HepG2 (cell line): ENCODE measurements at regions not wholly inside any gene's neighbourhood (a gene's known extent, or its start where the extent isn't known, plus 50 kb on each side); places are given as distances from the start of the nearest gene placed in this dataset.

Experiments
- EZH2 ChIP-seq: conservative IDR thresholded peaks from 2 replicates; pipeline ENCODE4 v1.6.1; 2012; ENCODE audit warnings: mild to moderate bottlenecking, low read depth, low read length, moderate library complexity
- RBFOX2 ChIP-seq: fragments of 200-400 bp; formaldehyde crosslinking; IDR thresholded peaks from 2 replicates; pipeline ENCODE4 v1.6.1; 2017; ENCODE audit warnings: low read depth, mild to moderate bottlenecking, low read length
- TCF7L2 ChIP-seq: IDR thresholded peaks from 2 replicates; pipeline ENCODE4 v1.6.1; 2011; ENCODE audit warnings: mild to moderate bottlenecking, low read depth, low read length, moderate library complexity
- ZNF282 ChIP-seq: fragments of 450-650 bp; IDR thresholded peaks from 2 replicates; pipeline ENCODE4 v1.6.1; 2018; ENCODE audit not compliant: partially characterized antibody

DNA sequence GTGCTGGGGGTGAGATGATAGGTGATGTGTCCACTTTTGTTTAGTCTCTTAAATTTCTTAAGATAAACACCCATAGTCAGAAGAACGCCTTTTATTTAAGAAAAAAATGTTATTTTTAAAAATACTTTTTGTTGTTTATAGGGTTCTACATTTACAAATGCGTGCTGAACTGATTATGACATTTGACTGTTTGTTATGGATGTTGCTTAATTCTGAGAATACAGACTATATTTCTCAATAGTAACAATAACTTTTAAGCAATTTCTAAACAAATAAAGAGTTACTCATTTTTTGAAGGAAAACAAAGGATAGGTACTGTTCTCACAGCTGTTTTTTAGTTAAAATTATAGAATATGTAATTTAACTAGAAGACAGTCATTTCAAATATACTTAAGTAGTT, 249.9 kb upstream of the GBE1 start:
- no peak for TF ChIP-seq EZH2
- no peak for TF ChIP-seq ZNF282
- TF ChIP-seq TCF7L2 = no peak
- no peak for TF ChIP-seq RBFOX2
